ENCODE measurements at regions not wholly inside any gene's neighbourhood (a gene's known extent, or its start where the extent isn't known, plus 50 kb on each side); places are given as distances from the start of the nearest gene placed in this dataset.

GRCh38 chr5:136772491-136772890 is 407.1 kb upstream of the TRPC7 start:
- Histone ChIP-seq H3K4me3 (no peak overlapping the region), H3K36me3 (replicated peaks in 1 of 2) (no peaks in the 10 kb centered on the region), H3K27ac (no peak overlapping the region), H3K27me3 (no peaks in the 10 kb centered on the region), H3K9me3 (replicated peaks in 1 of 3) (no peaks in the 10 kb centered on the region), H3K4me1 (replicated peaks in 1 of 2) (peaks cover 5 to 6% of the 10 kb centered on the region in 2 donors)
- intact Hi-C loops (cut with DNase I): loop anchor here in 1 of 2 donors (5.0 kb wide), 1 partner anchor 520 kb away; no protein-coding TSS in a partner anchor
- TF ChIP-seq CTCF (IDR thresholded peaks at IDR 0.05) (no peak), POLR2A (IDR thresholded peaks at IDR 0.05) (no peak)
- DNase-seq: no peak
- WGBS, 4 donors: 52 to 57% methylated on average over 1 of the region's 1 CpG; no CpG with 5 or more reads in 2 of the 4 donors

GRCh38 chr5:136769900-136770684 is 404.7 kb upstream of the TRPC7 start:
- H3K27ac ChIP-seq: no peak overlapping the region
- H3K4me1 ChIP-seq (replicated peaks in 1 of 2): no peaks in the 10 kb centered on the region
- DNase-seq: peak; percentile 67 to 87 (median 76)
- no peaks in the 10 kb centered on the region for H3K27me3 ChIP-seq
- peak; percentile 71 to 86 (median 82) for TF ChIP-seq CTCF (IDR thresholded peaks at IDR 0.05)
- TF ChIP-seq POLR2A (IDR thresholded peaks at IDR 0.05): no peak
- no peaks in the 10 kb centered on the region for H3K36me3 ChIP-seq (replicated peaks in 1 of 2)
- H3K9me3 ChIP-seq (replicated peaks in 1 of 3): no peaks in the 10 kb centered on the region
- H3K4me3 ChIP-seq: no peak overlapping the region
- intact Hi-C loops (cut with DNase I): loop anchor here (5.0 to 10.0 kb wide), 2 partner anchors 515 to 518 kb away; no protein-coding TSS in a partner anchor
- WGBS, 4 donors: 26 to 37% (median 34%) methylated on average over 9 to 11 of the region's 11 CpGs

- no peak for TF ChIP-seq CTCF (IDR thresholded peaks at IDR 0.05)
- no peak for TF ChIP-seq POLR2A (IDR thresholded peaks at IDR 0.05)
- Histone ChIP-seq H3K9me3 (replicated peaks in 1 of 3) (no peaks in the 10 kb centered on the region), H3K4me1 (replicated peaks in 1 of 2) (no peaks in the 10 kb centered on the region), H3K27ac (no peak overlapping the region), H3K27me3 (no peaks in the 10 kb centered on the region), H3K36me3 (replicated peaks in 1 of 2) (no peaks in the 10 kb centered on the region), H3K4me3 (no peak overlapping the region)
- intact Hi-C loops (cut with DNase I): loop anchor here in 1 of 2 donors (10.0 kb wide), 1 partner anchor 514 kb away; no protein-coding TSS in a partner anchor
- WGBS, 4 donors: 60 to 80% (median 68%) methylated on average over 2 to 4 of the region's 4 CpGs
- DNase-seq: no peak
Observed at GRCh38 chr5:136769093-136769492, 403.7 kb upstream of the TRPC7 start.

GRCh38 chr5:136768457-136768856 is 403.1 kb upstream of the TRPC7 start:
- WGBS, 4 donors: 74 to 89% (median 82%) methylated on average over 4 of the region's 4 CpGs

More at GRCh38 chr5:136768457-136768856, 403.1 kb upstream of the TRPC7 start:
- TF ChIP-seq CTCF (IDR thresholded peaks at IDR 0.05): no peak
- TF ChIP-seq POLR2A (IDR thresholded peaks at IDR 0.05): no peak
- no peak overlapping the region for H3K27ac ChIP-seq
- H3K4me1 ChIP-seq (replicated peaks in 1 of 2): no peaks in the 10 kb centered on the region
- H3K9me3 ChIP-seq (replicated peaks in 1 of 3): no peaks in the 10 kb centered on the region
- DNase-seq: no peak
- no peaks in the 10 kb centered on the region for H3K36me3 ChIP-seq (replicated peaks in 1 of 2)
- intact Hi-C loops (cut with DNase I): loop anchor here in 1 of 2 donors (10.0 kb wide), 1 partner anchor 514 kb away; no protein-coding TSS in a partner anchor
- no peaks in the 10 kb centered on the region for H3K27me3 ChIP-seq
- H3K4me3 ChIP-seq: no peak overlapping the region
